Endodermal cell (in vitro differentiated cells): ENCODE measurements at regions not wholly inside any gene's neighbourhood (a gene's known extent, or its start where the extent isn't known, plus 50 kb on each side); places are given as distances from the start of the nearest gene placed in this dataset.

Experiments
- DNase-seq: peaks from one replicate; pipeline ENCODE4 v3.0.0-alpha.2; 2017
- H3K27ac ChIP-seq: 2 replicates; pipeline ENCODE4 v1.5.1; 2013; ENCODE audit warnings: mild to moderate bottlenecking, low read depth, low read length, moderate library complexity
- H3K27me3 ChIP-seq: 2 replicates; pipeline ENCODE4 v1.6.1; 2013; ENCODE audit warnings: mild to moderate bottlenecking, low read length, moderate library complexity; ENCODE audit not compliant: insufficient read depth, control insufficient read depth, poor library complexity, severe bottlenecking
- H3K36me3 ChIP-seq: 2 replicates; pipeline ENCODE4 v1.7.0; 2013; ENCODE audit warnings: mild to moderate bottlenecking, low read length, moderate library complexity; ENCODE audit not compliant: control insufficient read depth, insufficient read depth
- H3K4me1 ChIP-seq: one replicate; pipeline ENCODE4 v1.7.0; 2013; ENCODE audit warnings: low read length; ENCODE audit not compliant: control insufficient read depth, insufficient read depth
- H3K4me3 ChIP-seq: 2 replicates; pipeline ENCODE4 v1.5.1; 2013; ENCODE audit warnings: mild to moderate bottlenecking, low read length, moderate library complexity
- H3K9ac ChIP-seq: 2 replicates; pipeline ENCODE4 v1.6.1; 2013; ENCODE audit warnings: mild to moderate bottlenecking, low read length, moderate library complexity; ENCODE audit not compliant: poor library complexity, severe bottlenecking; ENCODE audit errors: extremely low read depth
- H3K9me3 ChIP-seq: 2 replicates; pipeline ENCODE4 v1.6.1; 2013; ENCODE audit warnings: mild to moderate bottlenecking, low read length, moderate library complexity; ENCODE audit not compliant: control insufficient read depth
- H3K27ac Mint-ChIP-seq: 2 replicates; pipeline ENCODE4 v1.8.0; 2020; ENCODE audit warnings: mixed read lengths
- H3K27me3 Mint-ChIP-seq: 2 replicates; pipeline ENCODE4 v1.8.0; 2021; ENCODE audit warnings: mild to moderate bottlenecking, mixed read lengths; ENCODE audit not compliant: insufficient read depth
- H3K36me3 Mint-ChIP-seq: 2 replicates; pipeline ENCODE4 v1.8.0; 2020; ENCODE audit warnings: low read depth, mixed read lengths
- H3K4me1 Mint-ChIP-seq: 2 replicates; pipeline ENCODE4 v1.8.0; 2020; ENCODE audit warnings: mixed read lengths
- H3K4me3 Mint-ChIP-seq: 2 replicates; pipeline ENCODE4 v1.8.0; 2020; ENCODE audit warnings: mild to moderate bottlenecking, moderate library complexity, mixed read lengths
- H3K9me3 Mint-ChIP-seq: 2 replicates; pipeline ENCODE4 v1.8.0; 2020; ENCODE audit warnings: mild to moderate bottlenecking, mixed read lengths
- WGBS, 2 experiments: methylation state at CpG; one replicate each; pipeline versions ENCODE4 v1.1.5 to v1.1.7; 2013; ENCODE audit warnings: missing lambda C conversion rate in 2 of 2, mixed read lengths in 1 of 2; ENCODE audit not compliant: insufficient coverage in 1 of 2, insufficient read length in 1 of 2; 5-methylcytosine and 5-hydroxymethylcytosine counted together
- TF ChIP-seq, protein P1 (sequence below): fragments of 200-600 bp; sonication (generic); conservative IDR thresholded peaks from 2 replicates; pipeline ENCODE4 v1.5.0; 2021; ENCODE audit warnings: antibody characterized with exemption, mild to moderate bottlenecking

DNA sequence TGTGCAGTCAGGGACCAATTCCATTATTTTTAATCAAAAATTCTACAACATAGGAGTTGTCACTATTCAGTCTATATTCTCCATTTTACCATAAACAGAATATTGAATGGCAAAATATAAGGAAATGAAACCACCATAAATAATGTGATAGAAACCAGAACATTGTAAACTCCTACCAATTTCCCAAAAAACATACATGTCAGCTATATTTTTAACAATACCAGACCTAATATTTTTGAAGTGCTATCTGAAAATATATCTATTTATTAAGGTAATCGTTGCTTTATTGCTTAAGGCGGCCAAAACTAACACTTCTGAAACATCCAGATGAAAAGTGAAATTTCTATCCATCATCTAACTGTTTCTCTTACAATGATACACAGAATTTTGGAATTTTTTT lies 123.0 kb upstream of the C11orf58 start:
- no peak for DNase-seq
- Histone ChIP-seq H3K4me3 (no peak overlapping the region), H3K9ac (no peak overlapping the region), H3K9me3 (no peaks in the 10 kb centered on the region), H3K27ac (no peak overlapping the region), H3K36me3 (no peaks in the 10 kb centered on the region), H3K27me3 (peaks cover 90% of the 10 kb centered on the region), H3K4me1 (peaks cover 4% of the 10 kb centered on the region)
- H3K4me1 Mint-ChIP-seq: peaks cover 16% of the 10 kb centered on the region
- no peaks in the 10 kb centered on the region for H3K9me3 Mint-ChIP-seq
- no peak overlapping the region for H3K27ac Mint-ChIP-seq
- TF ChIP-seq, protein P1, sequence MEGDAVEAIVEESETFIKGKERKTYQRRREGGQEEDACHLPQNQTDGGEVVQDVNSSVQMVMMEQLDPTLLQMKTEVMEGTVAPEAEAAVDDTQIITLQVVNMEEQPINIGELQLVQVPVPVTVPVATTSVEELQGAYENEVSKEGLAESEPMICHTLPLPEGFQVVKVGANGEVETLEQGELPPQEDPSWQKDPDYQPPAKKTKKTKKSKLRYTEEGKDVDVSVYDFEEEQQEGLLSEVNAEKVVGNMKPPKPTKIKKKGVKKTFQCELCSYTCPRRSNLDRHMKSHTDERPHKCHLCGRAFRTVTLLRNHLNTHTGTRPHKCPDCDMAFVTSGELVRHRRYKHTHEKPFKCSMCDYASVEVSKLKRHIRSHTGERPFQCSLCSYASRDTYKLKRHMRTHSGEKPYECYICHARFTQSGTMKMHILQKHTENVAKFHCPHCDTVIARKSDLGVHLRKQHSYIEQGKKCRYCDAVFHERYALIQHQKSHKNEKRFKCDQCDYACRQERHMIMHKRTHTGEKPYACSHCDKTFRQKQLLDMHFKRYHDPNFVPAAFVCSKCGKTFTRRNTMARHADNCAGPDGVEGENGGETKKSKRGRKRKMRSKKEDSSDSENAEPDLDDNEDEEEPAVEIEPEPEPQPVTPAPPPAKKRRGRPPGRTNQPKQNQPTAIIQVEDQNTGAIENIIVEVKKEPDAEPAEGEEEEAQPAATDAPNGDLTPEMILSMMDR: no peak
- H3K4me3 Mint-ChIP-seq: no peak overlapping the region
- H3K27me3 Mint-ChIP-seq: peaks cover 41% of the 10 kb centered on the region
- H3K36me3 Mint-ChIP-seq: no peaks in the 10 kb centered on the region
- WGBS, 2 experiments: 100% methylated on average over 2 of the region's 2 CpGs; no CpG with 5 or more reads in 1 of the 2 experiments

DNA sequence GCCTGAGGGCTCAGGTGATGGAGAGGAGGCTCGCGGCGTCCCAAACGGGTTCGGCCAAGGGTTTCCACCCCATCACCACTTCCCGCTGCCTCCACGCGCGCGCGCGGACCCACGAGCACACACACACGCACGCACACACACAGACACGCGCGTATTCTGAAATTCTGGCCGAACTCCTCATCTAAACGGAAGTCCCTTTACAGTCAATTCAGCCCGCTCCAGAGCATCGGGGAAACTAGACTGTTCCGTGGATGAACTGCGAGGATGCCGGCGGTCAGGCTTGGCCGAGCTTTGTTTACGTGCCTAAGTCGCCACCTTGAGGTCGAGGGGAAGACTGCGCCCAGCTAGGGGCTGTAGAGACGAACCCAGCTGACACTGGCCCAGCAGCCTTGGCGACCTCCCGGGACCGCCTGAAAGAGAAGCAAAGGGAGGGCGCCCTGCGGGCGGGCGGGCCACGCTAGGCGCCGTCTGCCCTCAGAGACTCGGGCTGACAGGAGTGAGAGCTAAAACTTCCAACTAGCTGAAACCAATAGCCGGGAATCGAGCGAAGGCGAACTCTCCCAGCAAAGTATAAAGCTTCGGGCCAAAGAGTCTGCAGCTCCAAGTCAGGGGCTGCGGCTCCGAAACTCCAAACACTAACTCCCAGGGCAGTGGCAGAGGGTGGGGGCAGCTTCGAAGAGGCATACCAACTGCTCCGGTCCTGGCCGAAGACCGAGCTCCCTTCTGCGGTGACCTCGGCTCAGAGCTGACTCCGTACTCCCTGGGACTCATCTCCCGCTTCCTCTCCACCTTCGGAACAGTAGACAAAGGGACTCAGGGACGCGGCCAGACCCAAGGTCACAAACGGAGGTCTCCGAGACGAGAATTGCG lies 124.7 kb upstream of the C11orf58 start:
- TF ChIP-seq, protein P1: peak; percentile 95
- Histone ChIP-seq H3K36me3 (no peaks in the 10 kb centered on the region), H3K27me3 (peaks cover 97% of the 10 kb centered on the region), H3K27ac (peak overlapping the region; percentile 61), H3K4me3 (peak overlapping the region; percentile 83), H3K9me3 (no peaks in the 10 kb centered on the region), H3K9ac (peak overlapping the region; percentile 72), H3K4me1 (peaks cover 4% of the 10 kb centered on the region)
- H3K4me3 Mint-ChIP-seq: peak overlapping the region; percentile 66
- H3K36me3 Mint-ChIP-seq: no peaks in the 10 kb centered on the region
- H3K9me3 Mint-ChIP-seq: no peaks in the 10 kb centered on the region
- H3K4me1 Mint-ChIP-seq: peaks cover 16% of the 10 kb centered on the region
- H3K27ac Mint-ChIP-seq: peak overlapping the region; percentile 77
- H3K27me3 Mint-ChIP-seq: peaks cover 32% of the 10 kb centered on the region
- peak; percentile 97 for DNase-seq
- WGBS, 2 experiments: 0 to 2% methylated on average over 22 to 65 of the region's 65 CpGs

GRCh38 chr11:16613262-16613511 lies 125.3 kb upstream of the C11orf58 start:
- H3K27ac ChIP-seq: no peak overlapping the region
- Mint-ChIP-seq H3K27me3 (peaks cover 30% of the 10 kb centered on the region), H3K4me1 (peaks cover 16% of the 10 kb centered on the region), H3K9me3 (no peaks in the 10 kb centered on the region), H3K27ac (no peak overlapping the region), H3K4me3 (peak overlapping the region; percentile 66), H3K36me3 (no peaks in the 10 kb centered on the region)
- H3K9me3 ChIP-seq: no peaks in the 10 kb centered on the region
- peaks cover 98% of the 10 kb centered on the region for H3K27me3 ChIP-seq
- TF ChIP-seq, protein P1: no peak
- H3K4me1 ChIP-seq: peaks cover 4% of the 10 kb centered on the region
- no peaks in the 10 kb centered on the region for H3K36me3 ChIP-seq
- no peak for DNase-seq
- H3K9ac ChIP-seq: no peak overlapping the region
- 0 to 4% methylated on average over 4 to 13 of the region's 13 CpGs for WGBS, 2 experiments
- H3K4me3 ChIP-seq: peak overlapping the region; percentile 83
